Neuronal stem cell (in vitro differentiated cells): ENCODE measurements at regions not wholly inside any gene's neighbourhood (a gene's known extent, or its start where the extent isn't known, plus 50 kb on each side); places are given as distances from the start of the nearest gene placed in this dataset.

Source experiments
- DNase-seq: peaks from one replicate; pipeline ENCODE4 v3.0.0-alpha.2; 2013; ENCODE audit warnings: low spot score
- H2AFZ ChIP-seq: one replicate; pipeline ENCODE4 v1.6.1; 2013; ENCODE audit warnings: mild to moderate bottlenecking, low read length, inconsistent platforms
- H2AK5ac ChIP-seq: 2 replicates; pipeline ENCODE4 v1.6.1; 2013; ENCODE audit warnings: low read depth, mild to moderate bottlenecking, inconsistent platforms, low read length, moderate library complexity, mixed read lengths
- H2BK120ac ChIP-seq: 2 replicates; pipeline ENCODE4 v1.6.1; 2013; ENCODE audit warnings: low read depth, mild to moderate bottlenecking, inconsistent platforms, low read length, moderate library complexity, mixed read lengths
- H2BK12ac ChIP-seq: one replicate; pipeline ENCODE4 v1.6.1; 2013; ENCODE audit warnings: low read length, inconsistent platforms
- H2BK15ac ChIP-seq: 2 replicates; pipeline ENCODE4 v1.6.1; 2013; ENCODE audit warnings: mild to moderate bottlenecking, low read length, inconsistent platforms, mixed read lengths
- H2BK5ac ChIP-seq: one replicate; pipeline ENCODE4 v1.6.1; 2013; ENCODE audit warnings: inconsistent platforms, mild to moderate bottlenecking, low read length, moderate library complexity
- H3K14ac ChIP-seq: one replicate; pipeline ENCODE4 v1.6.1; 2013; ENCODE audit warnings: low read length, inconsistent platforms
- H3K18ac ChIP-seq: 2 replicates; pipeline ENCODE4 v1.6.1; 2013; ENCODE audit warnings: low read length, inconsistent platforms
- H3K23ac ChIP-seq: 2 replicates; pipeline ENCODE4 v1.6.1; 2013; ENCODE audit warnings: low read depth, mild to moderate bottlenecking, mixed read lengths, low read length, inconsistent platforms; ENCODE audit not compliant: poor library complexity
- H3K27ac ChIP-seq: replicated peaks from 3 replicates; pipeline ENCODE4 v1.5.1; 2013; ENCODE audit warnings: low read length, inconsistent platforms
- H3K27me3 ChIP-seq, 3 experiments: 2 replicates each; pipeline ENCODE4 v1.6.1; 2013; ENCODE audit warnings: low read length in 3 of 3, mild to moderate bottlenecking in 2 of 3, inconsistent platforms in 1 of 3, low read depth in 1 of 3, mixed read lengths in 1 of 3, moderate library complexity in 1 of 3; ENCODE audit not compliant: control insufficient read depth in 3 of 3, insufficient read depth in 3 of 3
- H3K36me3 ChIP-seq, 2 donors: replicated peaks in 1 of 2; 2 replicates each; pipeline ENCODE4 v1.6.1; 2013; ENCODE audit warnings: low read length in 2 of 2; ENCODE audit not compliant: control insufficient read depth in 2 of 2, insufficient read depth in 2 of 2
- H3K4ac ChIP-seq: 2 replicates; pipeline ENCODE4 v1.6.1; 2013; ENCODE audit warnings: inconsistent platforms, mild to moderate bottlenecking, low read length, moderate library complexity
- H3K4me1 ChIP-seq, 2 donors: 1 replicate in 1 of 2; 2 replicates in 1 of 2; pipeline ENCODE4 v1.6.1; 2013; ENCODE audit warnings: low read length in 2 of 2, low read depth in 1 of 2; ENCODE audit not compliant: control insufficient read depth in 2 of 2, insufficient read depth in 1 of 2
- H3K4me2 ChIP-seq: one replicate; pipeline ENCODE4 v1.6.1; 2013; ENCODE audit warnings: mild to moderate bottlenecking, low read length, inconsistent platforms; ENCODE audit not compliant: insufficient read depth, poor library complexity, severe bottlenecking
- H3K4me3 ChIP-seq, 2 donors: 2 replicates each; pipeline ENCODE4 v1.5.1; 2013; ENCODE audit warnings: low read length in 2 of 2, mild to moderate bottlenecking in 2 of 2, inconsistent platforms in 1 of 2, moderate library complexity in 1 of 2
- H3K79me1 ChIP-seq: one replicate; pipeline ENCODE4 v1.6.1; 2013; ENCODE audit warnings: low read depth, mild to moderate bottlenecking, inconsistent platforms, low read length, moderate library complexity
- H3K9ac ChIP-seq: one replicate; pipeline ENCODE4 v1.6.1; 2013; ENCODE audit warnings: mild to moderate bottlenecking, low read depth, low read length, inconsistent platforms; ENCODE audit not compliant: poor library complexity
- H3K9me3 ChIP-seq, 2 donors: replicated peaks in 1 of 2; 2 replicates each; pipeline versions ENCODE3 to v1.6.1; 2013; ENCODE audit warnings: low read length in 2 of 2, mild to moderate bottlenecking in 2 of 2, inconsistent platforms in 1 of 2, low read depth in 1 of 2, mixed read lengths in 1 of 2, moderate library complexity in 1 of 2; ENCODE audit not compliant: control insufficient read depth in 2 of 2, insufficient read depth in 1 of 2
- H4K8ac ChIP-seq: one replicate; pipeline ENCODE4 v1.6.1; 2013; ENCODE audit warnings: low read depth, mild to moderate bottlenecking, inconsistent platforms, low read length, moderate library complexity
- H4K91ac ChIP-seq: one replicate; pipeline ENCODE4 v1.6.1; 2013; ENCODE audit warnings: low read length, low read depth, mild to moderate bottlenecking, inconsistent platforms; ENCODE audit not compliant: poor library complexity
- WGBS, 2 donors: extraction: QIAGEN DNeasy Blood & Tissue Kit; methylation state at CpG; one replicate each; pipeline ENCODE4 v1.1.7; 2013; ENCODE audit warnings: missing lambda C conversion rate in 2 of 2, mixed read lengths in 1 of 2; ENCODE audit not compliant: insufficient read length in 2 of 2, insufficient replicate concordance in 1 of 2; ENCODE audit errors: extremely low coverage in 2 of 2; 5-methylcytosine and 5-hydroxymethylcytosine counted together

DNA sequence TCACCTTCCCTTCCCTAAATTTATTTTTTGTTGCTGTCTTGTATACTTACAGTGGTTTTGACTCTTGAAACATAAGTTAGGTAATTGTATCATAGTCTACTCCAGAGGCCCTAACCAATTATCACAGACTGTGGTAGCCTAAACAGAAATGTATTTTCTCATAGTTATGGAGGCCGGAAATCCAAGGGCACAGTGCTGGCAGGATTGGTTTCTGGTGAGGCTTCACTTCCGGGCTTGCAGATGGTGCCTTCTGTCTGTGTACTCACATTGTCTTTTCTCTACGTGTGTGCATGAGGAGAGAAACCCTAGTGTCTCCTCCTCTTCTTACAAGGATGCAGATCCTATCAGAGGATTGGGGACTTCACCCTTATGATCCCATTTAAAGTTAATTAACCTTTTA is 290.2 kb upstream of the KCNMB2 start:
- Histone ChIP-seq H3K23ac (no peak overlapping the region), H2BK12ac (no peak overlapping the region), H3K18ac (no peak overlapping the region), H3K79me1 (no peaks in the 10 kb centered on the region), H2BK120ac (no peak overlapping the region), H3K4me3 (no peak overlapping the region), H3K9ac (no peak overlapping the region), H3K9me3 (no peaks in the 10 kb centered on the region), H4K91ac (no peak overlapping the region), H3K4me2 (no peak overlapping the region), H3K27ac (no peak overlapping the region), H2BK15ac (no peak overlapping the region), H3K4me1 (no peaks in the 10 kb centered on the region), H2AK5ac (no peak overlapping the region), H3K14ac (no peak overlapping the region), H4K8ac (no peak overlapping the region), H3K4ac (no peak overlapping the region), H3K27me3 (no peaks in the 10 kb centered on the region), H2AFZ (no peak overlapping the region), H3K36me3 (no peaks in the 10 kb centered on the region), H2BK5ac (no peak overlapping the region)
- no peak for DNase-seq
- no CpG with 5 or more reads among the region's 3 CpGs for WGBS, 2 donors

DNA sequence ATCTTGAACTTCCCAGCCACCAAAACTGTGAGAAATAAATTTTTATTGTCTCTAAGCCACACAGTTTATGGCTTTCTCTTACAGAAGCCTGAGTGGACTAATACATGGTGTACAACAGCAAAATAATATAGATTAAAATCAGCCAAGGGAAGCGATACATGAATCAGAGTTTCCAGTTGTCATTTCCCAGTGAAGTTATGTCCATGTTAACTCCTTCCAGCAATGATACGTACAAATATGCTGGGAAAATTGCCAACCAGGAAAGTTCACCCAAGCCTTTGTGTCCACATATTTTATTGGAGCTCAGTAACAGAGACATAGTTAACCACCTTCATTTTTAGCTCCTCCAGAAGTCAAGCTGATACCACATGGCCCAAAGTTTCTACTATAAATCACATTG is 280.9 kb upstream of the KCNMB2 start:
- no peak overlapping the region for H2BK5ac ChIP-seq
- no peak overlapping the region for H3K18ac ChIP-seq
- H2BK120ac ChIP-seq, result no peak overlapping the region
- no peak overlapping the region for H3K14ac ChIP-seq
- no peak overlapping the region for H3K4me2 ChIP-seq
- H3K23ac ChIP-seq, result no peak overlapping the region
- no peak overlapping the region for H3K4ac ChIP-seq
- H2AFZ ChIP-seq, result no peak overlapping the region
- DNase-seq, result no peak
- H3K4me1 ChIP-seq, result no peaks in the 10 kb centered on the region
- H3K36me3 ChIP-seq, result no peaks in the 10 kb centered on the region
- no peak overlapping the region for H2BK12ac ChIP-seq
- H3K9ac ChIP-seq, result no peak overlapping the region
- WGBS, 2 donors, result no CpG with 5 or more reads among the region's 2 CpGs
- no peak overlapping the region for H2BK15ac ChIP-seq
- no peak overlapping the region for H4K91ac ChIP-seq
- H3K4me3 ChIP-seq, result no peak overlapping the region
- no peak overlapping the region for H3K27ac ChIP-seq
- no peak overlapping the region for H4K8ac ChIP-seq
- no peaks in the 10 kb centered on the region for H3K79me1 ChIP-seq
- H3K27me3 ChIP-seq, result no peaks in the 10 kb centered on the region
- no peak overlapping the region for H2AK5ac ChIP-seq
- no peaks in the 10 kb centered on the region for H3K9me3 ChIP-seq

- Histone ChIP-seq H2AK5ac (no peak overlapping the region), H4K91ac (no peak overlapping the region), H2BK5ac (no peak overlapping the region), H2BK15ac (no peak overlapping the region), H3K14ac (no peak overlapping the region), H3K9ac (no peak overlapping the region), H3K9me3 (no peaks in the 10 kb centered on the region), H3K4me2 (no peak overlapping the region), H3K4ac (no peak overlapping the region), H3K4me3 (no peak overlapping the region), H2BK120ac (no peak overlapping the region), H3K27me3 (no peaks in the 10 kb centered on the region), H3K18ac (no peak overlapping the region), H4K8ac (no peak overlapping the region), H3K79me1 (no peaks in the 10 kb centered on the region), H3K36me3 (no peaks in the 10 kb centered on the region), H2BK12ac (no peak overlapping the region), H3K27ac (no peak overlapping the region), H3K23ac (no peak overlapping the region), H3K4me1 (peaks cover 0 to 8% of the 10 kb centered on the region in 2 donors), H2AFZ (no peak overlapping the region)
- no peak for DNase-seq
- WGBS, 2 donors, result no CpG with 5 or more reads among the region's 4 CpGs
These were observed 278.7 kb upstream of the KCNMB2 start for GRCh38 chr3:178257491-178257890.

- H3K9me3 ChIP-seq, result no peaks in the 10 kb centered on the region
- H4K8ac ChIP-seq, result no peak overlapping the region
- H2BK5ac ChIP-seq, result no peak overlapping the region
- no peak overlapping the region for H3K18ac ChIP-seq
- no peak overlapping the region for H2AFZ ChIP-seq
- no peak overlapping the region for H3K4me2 ChIP-seq
- no peak for DNase-seq
- H3K4ac ChIP-seq, result no peak overlapping the region
- H4K91ac ChIP-seq, result no peak overlapping the region
- H2BK15ac ChIP-seq, result no peak overlapping the region
- no peak overlapping the region for H2AK5ac ChIP-seq
- no peaks in the 10 kb centered on the region for H3K36me3 ChIP-seq
- no peaks in the 10 kb centered on the region for H3K27me3 ChIP-seq
- H3K9ac ChIP-seq, result no peak overlapping the region
- no peak overlapping the region for H2BK12ac ChIP-seq
- no peak overlapping the region for H3K27ac ChIP-seq
- H2BK120ac ChIP-seq, result no peak overlapping the region
- H3K23ac ChIP-seq, result no peak overlapping the region
- H3K14ac ChIP-seq, result no peak overlapping the region
- H3K4me1 ChIP-seq, result peaks cover 0 to 8% of the 10 kb centered on the region in 2 donors
- WGBS, 2 donors, result no CpG with 5 or more reads among the region's 1 CpG
- H3K79me1 ChIP-seq, result no peaks in the 10 kb centered on the region
- H3K4me3 ChIP-seq, result peak overlapping the region in 1 of 2 donors; percentile 57
These were observed 278.1 kb upstream of the KCNMB2 start for GRCh38 chr3:178258121-178258520.
